B cell (primary cell): ENCODE measurements at regions not wholly inside any gene's neighbourhood (a gene's known extent, or its start where the extent isn't known, plus 50 kb on each side); places are given as distances from the start of the nearest gene placed in this dataset.

Source experiments
- ATAC-seq: fragments of 200-7000 bp; cut with Tn5 transposase; one replicate; pipeline ENCODE4 v1.10.0; 2021; ENCODE audit warnings: low read depth, mild to moderate bottlenecking, moderate number of reproducible peaks, moderate library complexity
- CTCF ChIA-PET: fragments of 350-600 bp; sonication (Branson Sonifier 250); formaldehyde crosslinking; loops from one replicate; lab custom pipeline; 2021; ENCODE audit warnings: antibody characterized with exemption, inconsistent platforms; lab: Charles Lee
- POLR2A ChIA-PET: fragments of 350-600 bp; sonication (Branson Sonifier 250); formaldehyde crosslinking; loops from one replicate; lab custom pipeline; 2021; ENCODE audit warnings: antibody characterized with exemption; lab: Charles Lee
- DNase-seq: peaks from one replicate; pipeline ENCODE4 v3.0.0; 2013
- H2AFZ ChIP-seq: 2 replicates; pipeline ENCODE4 v1.6.1; 2012; ENCODE audit warnings: mild to moderate bottlenecking, low read depth, low read length; ENCODE audit not compliant: insufficient read depth, poor library complexity, severe bottlenecking
- H3K27ac ChIP-seq, 2 donors: 1 replicate in 1 of 2; 2 replicates in 1 of 2; pipeline ENCODE4 v1.5.1; 2012 to 2013; ENCODE audit warnings: low read length in 2 of 2, mild to moderate bottlenecking in 2 of 2, moderate library complexity in 1 of 2
- H3K27me3 ChIP-seq, 4 experiments: fragments of 200-600 bp in 1 of 4; sonication (generic) in 1 of 4; replicated peaks in 1 of 4; 1 replicate in 2 of 4; 2 replicates in 2 of 4; pipeline versions ENCODE4 v1.6.1 to v1.7.0; 2013 to 2016; ENCODE audit warnings: low read length in 3 of 4, mild to moderate bottlenecking in 2 of 4, mixed read lengths in 1 of 4, moderate library complexity in 1 of 4; ENCODE audit not compliant: insufficient read depth in 4 of 4, control insufficient read depth in 3 of 4; ENCODE audit errors: control extremely low read depth in 1 of 4
- H3K36me3 ChIP-seq, 2 experiments: replicated peaks in 1 of 2; 1 replicate in 1 of 2; 2 replicates in 1 of 2; pipeline versions ENCODE4 v1.6.1 to v1.7.1; 2013; ENCODE audit warnings: low read length in 1 of 2; ENCODE audit not compliant: insufficient read depth in 2 of 2, control insufficient read depth in 1 of 2; ENCODE audit errors: control extremely low read depth in 1 of 2, extremely low read depth in 1 of 2
- H3K4me1 ChIP-seq, 2 donors: fragments of 200-600 bp in 1 of 2; sonication (generic) in 1 of 2; 1 replicate in 1 of 2; 2 replicates in 1 of 2; pipeline versions ENCODE4 v1.5.1 to v1.6.1; 2013 to 2017; ENCODE audit warnings: low read length in 2 of 2; ENCODE audit not compliant: control insufficient read depth in 2 of 2, insufficient read depth in 2 of 2
- H3K4me2 ChIP-seq: replicated peaks from 2 replicates; pipeline ENCODE3; 2012; ENCODE audit warnings: mild to moderate bottlenecking, low read depth, low read length; ENCODE audit not compliant: poor library complexity, severe bottlenecking
- H3K4me3 ChIP-seq, 5 experiments: fragments of 200-600 bp in 1 of 5; sonication (generic) in 1 of 5; 1 replicate in 3 of 5; 2 replicates in 2 of 5; pipeline versions ENCODE4 v1.5.1 to v1.7.0; 2011 to 2016; ENCODE audit warnings: low read length in 4 of 5, mild to moderate bottlenecking in 4 of 5, low read depth in 2 of 5, control low read depth in 1 of 5, moderate library complexity in 1 of 5; ENCODE audit not compliant: insufficient read depth in 1 of 5; ENCODE audit errors: control extremely low read depth in 1 of 5, extremely low read depth in 1 of 5
- H3K79me2 ChIP-seq: fragments of 200-600 bp; sonication (generic); one replicate; pipeline ENCODE4 v1.6.0; 2016; ENCODE audit warnings: low read length; ENCODE audit not compliant: control insufficient read depth, insufficient read depth
- H3K9ac ChIP-seq: fragments of 200-600 bp; sonication (generic); 2 replicates; pipeline ENCODE4 v1.6.1; 2017; ENCODE audit warnings: mild to moderate bottlenecking, low read length, moderate library complexity
- H3K9me3 ChIP-seq, 3 donors: one replicate each; pipeline versions ENCODE4 v1.6.1 to v1.7.1; 2013; ENCODE audit warnings: low read length in 2 of 3; ENCODE audit not compliant: control insufficient read depth in 2 of 3, insufficient read depth in 1 of 3; ENCODE audit errors: control extremely low read depth in 1 of 3
- H4K20me1 ChIP-seq: 2 replicates; pipeline ENCODE4 v1.6.0; 2012; ENCODE audit warnings: mild to moderate bottlenecking, low read length; ENCODE audit not compliant: insufficient read depth, control insufficient read depth, poor library complexity, severe bottlenecking
- H3K27ac Mint-ChIP-seq: one replicate; pipeline ENCODE4 v1.8.0; 2021; ENCODE audit warnings: mixed read lengths
- H3K27me3 Mint-ChIP-seq: one replicate; pipeline ENCODE4 v1.8.0; 2021; ENCODE audit warnings: mixed read lengths
- H3K4me1 Mint-ChIP-seq: one replicate; pipeline ENCODE4 v1.8.0; 2021; ENCODE audit warnings: mixed read lengths
- H3K4me3 Mint-ChIP-seq: one replicate; pipeline ENCODE4 v1.8.0; 2021; ENCODE audit warnings: mixed read lengths
- H3K9me3 Mint-ChIP-seq: one replicate; pipeline ENCODE4 v1.8.0; 2022; ENCODE audit warnings: mixed read lengths; ENCODE audit not compliant: insufficient read depth
- EZH2 ChIP-seq: IDR thresholded peaks from 2 replicates; pipeline ENCODE4 v1.6.1; 2012; ENCODE audit warnings: borderline replicate concordance, low read depth, mild to moderate bottlenecking, moderate library complexity, low read length; ENCODE audit not compliant: insufficient read depth, poor library complexity, severe bottlenecking
- WGBS: methylation state at CpG from one replicate; pipeline ENCODE4 v1.1.5; 2013; ENCODE audit warnings: missing lambda C conversion rate; ENCODE audit not compliant: insufficient coverage; 5-methylcytosine and 5-hydroxymethylcytosine counted together
- intact Hi-C: fragments of 100-400 bp; cut with micrococcal nuclease; formaldehyde crosslinking; loops from one replicate; pipeline ENCODE4 v1.10.0; 2022
- TF ChIP-seq, protein P1 (sequence below): fragments of 200-600 bp; IDR thresholded peaks from one replicate; pipeline ENCODE4 v1.8.0; 2022; ENCODE audit warnings: antibody characterized with exemption, mild to moderate bottlenecking

DNA sequence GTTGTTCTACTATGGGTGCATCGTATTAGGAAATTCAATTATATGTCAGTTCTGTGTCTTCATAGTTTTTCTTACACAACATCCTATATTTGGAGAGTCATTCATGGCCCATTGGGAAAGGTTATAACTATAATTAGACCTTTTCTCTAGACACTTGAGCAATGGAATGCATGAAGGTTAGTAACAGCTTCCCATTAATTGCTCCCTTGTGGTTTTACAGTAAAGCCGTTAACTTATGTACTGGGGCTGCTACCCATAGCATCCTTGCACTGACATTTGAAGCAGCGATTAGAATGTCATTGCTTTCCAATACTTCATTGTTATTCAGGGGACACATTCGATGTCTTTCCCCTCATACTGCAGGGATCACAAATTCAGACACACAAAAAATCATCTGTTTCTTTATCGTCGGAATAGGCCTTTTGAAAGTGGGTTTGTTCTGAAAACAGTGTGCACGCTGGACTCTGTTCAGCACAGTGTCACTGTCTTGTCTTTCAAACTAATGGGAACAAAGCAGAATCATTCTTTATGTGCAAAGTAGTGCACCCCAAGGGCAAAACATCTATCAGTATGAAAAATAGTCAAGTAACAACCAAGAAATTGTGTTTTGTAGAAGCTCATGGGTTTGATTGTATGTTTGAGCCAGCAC lies 634.3 kb upstream of the MAP3K7 start:
- no peaks in the 10 kb centered on the region for H4K20me1 ChIP-seq
- no peaks in the 10 kb centered on the region for H3K27me3 Mint-ChIP-seq
- 40% methylated on average over 2 of the region's 7 CpGs for WGBS
- H3K4me1 ChIP-seq: no peaks in the 10 kb centered on the region
- ChIA-PET CTCF (no interaction called here), POLR2A (no interaction called here)
- no peak overlapping the region for H3K27ac ChIP-seq
- no peaks in the 10 kb centered on the region for H3K4me1 Mint-ChIP-seq
- H3K36me3 ChIP-seq: no peaks in the 10 kb centered on the region
- H3K27ac Mint-ChIP-seq: no peak overlapping the region
- no peak overlapping the region for H3K9ac ChIP-seq
- H2AFZ ChIP-seq: no peak overlapping the region
- no peaks in the 10 kb centered on the region for H3K9me3 ChIP-seq
- intact Hi-C loops: no loop called here
- no peak for DNase-seq
- no peak overlapping the region for H3K4me3 Mint-ChIP-seq
- H3K4me2 ChIP-seq: no peak overlapping the region
- no peak overlapping the region for H3K4me3 ChIP-seq
- no peaks in the 10 kb centered on the region for H3K27me3 ChIP-seq
- no peak for ATAC-seq
- H3K79me2 ChIP-seq: no peaks in the 10 kb centered on the region
- no peaks in the 10 kb centered on the region for H3K9me3 Mint-ChIP-seq
- TF ChIP-seq, protein P1, sequence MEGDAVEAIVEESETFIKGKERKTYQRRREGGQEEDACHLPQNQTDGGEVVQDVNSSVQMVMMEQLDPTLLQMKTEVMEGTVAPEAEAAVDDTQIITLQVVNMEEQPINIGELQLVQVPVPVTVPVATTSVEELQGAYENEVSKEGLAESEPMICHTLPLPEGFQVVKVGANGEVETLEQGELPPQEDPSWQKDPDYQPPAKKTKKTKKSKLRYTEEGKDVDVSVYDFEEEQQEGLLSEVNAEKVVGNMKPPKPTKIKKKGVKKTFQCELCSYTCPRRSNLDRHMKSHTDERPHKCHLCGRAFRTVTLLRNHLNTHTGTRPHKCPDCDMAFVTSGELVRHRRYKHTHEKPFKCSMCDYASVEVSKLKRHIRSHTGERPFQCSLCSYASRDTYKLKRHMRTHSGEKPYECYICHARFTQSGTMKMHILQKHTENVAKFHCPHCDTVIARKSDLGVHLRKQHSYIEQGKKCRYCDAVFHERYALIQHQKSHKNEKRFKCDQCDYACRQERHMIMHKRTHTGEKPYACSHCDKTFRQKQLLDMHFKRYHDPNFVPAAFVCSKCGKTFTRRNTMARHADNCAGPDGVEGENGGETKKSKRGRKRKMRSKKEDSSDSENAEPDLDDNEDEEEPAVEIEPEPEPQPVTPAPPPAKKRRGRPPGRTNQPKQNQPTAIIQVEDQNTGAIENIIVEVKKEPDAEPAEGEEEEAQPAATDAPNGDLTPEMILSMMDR: no peak
- TF ChIP-seq EZH2: no peak

DNA sequence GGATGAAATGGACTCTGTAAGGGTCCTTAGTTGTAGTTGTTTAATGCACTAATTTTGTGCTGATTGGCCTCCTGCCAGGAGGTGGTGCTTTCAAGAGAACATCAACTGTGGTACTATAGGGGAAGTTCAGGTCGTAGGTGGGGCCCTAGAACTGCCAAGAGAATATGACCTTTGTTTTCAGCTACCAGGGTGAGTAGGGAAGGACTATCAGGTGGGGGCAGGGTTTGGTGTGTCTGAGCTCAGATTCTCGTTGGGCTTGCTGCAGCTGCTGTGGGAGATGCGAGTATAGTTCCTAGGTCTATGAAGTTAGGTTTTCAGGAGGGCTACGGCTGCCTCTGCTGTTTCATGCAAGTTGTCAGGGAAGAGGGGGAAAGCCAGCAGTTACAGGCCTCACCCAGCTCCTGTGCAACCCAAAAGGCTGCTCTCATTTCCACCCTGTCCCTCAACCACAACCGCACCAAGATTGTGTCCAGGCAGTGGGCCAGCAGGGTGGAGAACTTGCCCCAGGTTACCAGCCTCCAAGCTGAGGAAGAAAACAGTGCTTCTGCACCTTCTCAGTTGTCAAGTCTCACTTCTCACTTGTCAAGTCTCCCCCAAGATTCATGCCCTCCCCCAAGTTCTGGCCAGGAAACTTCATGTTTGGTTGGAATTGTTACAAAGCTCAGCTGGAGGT lies 626.5 kb upstream of the MAP3K7 start:
- DNase-seq: no peak
- WGBS: 87% methylated on average over 5 of the region's 5 CpGs
- TF ChIP-seq, protein P1: no peak
- TF ChIP-seq EZH2: no peak
- H3K4me1 Mint-ChIP-seq: no peaks in the 10 kb centered on the region
- Histone ChIP-seq H3K36me3 (no peaks in the 10 kb centered on the region), H3K27me3 (no peaks in the 10 kb centered on the region), H3K79me2 (no peaks in the 10 kb centered on the region), H3K4me1 (no peaks in the 10 kb centered on the region), H4K20me1 (no peaks in the 10 kb centered on the region), H3K9ac (no peak overlapping the region), H3K9me3 (peaks cover 0 to 4% (median 0%) of the 10 kb centered on the region in 3 donors), H3K27ac (no peak overlapping the region), H3K4me3 (no peak overlapping the region), H2AFZ (no peak overlapping the region), H3K4me2 (no peak overlapping the region)
- no peaks in the 10 kb centered on the region for H3K27me3 Mint-ChIP-seq
- H3K27ac Mint-ChIP-seq: no peak overlapping the region
- intact Hi-C loops: no loop called here
- H3K4me3 Mint-ChIP-seq: no peak overlapping the region
- POLR2A ChIA-PET: no interaction called here
- ATAC-seq: no peak
- CTCF ChIA-PET: no interaction called here
- H3K9me3 Mint-ChIP-seq: peaks cover 3% of the 10 kb centered on the region
